ENCODE measurements at regions not wholly inside any gene's neighbourhood (a gene's known extent, or its start where the extent isn't known, plus 50 kb on each side); places are given as distances from the start of the nearest gene placed in this dataset.

DNA sequence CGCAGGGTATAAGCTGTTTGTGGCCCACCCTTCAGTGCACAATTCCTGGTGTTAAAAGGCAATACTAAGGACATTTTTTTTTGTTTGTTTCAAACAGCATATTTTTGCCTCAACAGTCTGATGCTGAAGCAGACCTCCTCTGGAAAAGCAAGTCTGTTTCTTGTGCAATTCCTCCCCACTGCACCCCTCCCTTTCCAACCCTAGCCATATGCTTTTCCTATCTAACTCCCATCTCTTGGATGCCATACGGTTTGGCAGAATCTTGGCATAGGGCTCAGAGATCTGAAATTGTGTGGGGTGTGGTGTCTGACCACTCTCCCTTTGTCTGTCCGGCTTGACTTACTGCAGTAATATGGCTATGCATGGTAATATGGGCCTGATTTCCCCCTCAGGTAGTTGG, 161.6 kb downstream of the TMEM38B start:
- Mint-ChIP-seq H3K9me3 (ENCODE audit: unreplicated experiment) (peaks cover 7% of the 10 kb centered on the region), H3K36me3 (ENCODE audit: unreplicated experiment) (no peaks in the 10 kb centered on the region), H3K27me3 (ENCODE audit: unreplicated experiment) (no peaks in the 10 kb centered on the region), H3K4me1 (ENCODE audit: unreplicated experiment) (peaks cover 53% of the 10 kb centered on the region), H3K27ac (ENCODE audit: unreplicated experiment) (no peak overlapping the region), H3K4me3 (ENCODE audit: unreplicated experiment) (no peak overlapping the region)
- TF ChIP-seq, protein P1, sequence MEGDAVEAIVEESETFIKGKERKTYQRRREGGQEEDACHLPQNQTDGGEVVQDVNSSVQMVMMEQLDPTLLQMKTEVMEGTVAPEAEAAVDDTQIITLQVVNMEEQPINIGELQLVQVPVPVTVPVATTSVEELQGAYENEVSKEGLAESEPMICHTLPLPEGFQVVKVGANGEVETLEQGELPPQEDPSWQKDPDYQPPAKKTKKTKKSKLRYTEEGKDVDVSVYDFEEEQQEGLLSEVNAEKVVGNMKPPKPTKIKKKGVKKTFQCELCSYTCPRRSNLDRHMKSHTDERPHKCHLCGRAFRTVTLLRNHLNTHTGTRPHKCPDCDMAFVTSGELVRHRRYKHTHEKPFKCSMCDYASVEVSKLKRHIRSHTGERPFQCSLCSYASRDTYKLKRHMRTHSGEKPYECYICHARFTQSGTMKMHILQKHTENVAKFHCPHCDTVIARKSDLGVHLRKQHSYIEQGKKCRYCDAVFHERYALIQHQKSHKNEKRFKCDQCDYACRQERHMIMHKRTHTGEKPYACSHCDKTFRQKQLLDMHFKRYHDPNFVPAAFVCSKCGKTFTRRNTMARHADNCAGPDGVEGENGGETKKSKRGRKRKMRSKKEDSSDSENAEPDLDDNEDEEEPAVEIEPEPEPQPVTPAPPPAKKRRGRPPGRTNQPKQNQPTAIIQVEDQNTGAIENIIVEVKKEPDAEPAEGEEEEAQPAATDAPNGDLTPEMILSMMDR (IDR thresholded peaks at IDR 0.05) = no peak
- no peak for DNase-seq (ENCODE audit: extremely low spot score, unreplicated experiment)

DNA sequence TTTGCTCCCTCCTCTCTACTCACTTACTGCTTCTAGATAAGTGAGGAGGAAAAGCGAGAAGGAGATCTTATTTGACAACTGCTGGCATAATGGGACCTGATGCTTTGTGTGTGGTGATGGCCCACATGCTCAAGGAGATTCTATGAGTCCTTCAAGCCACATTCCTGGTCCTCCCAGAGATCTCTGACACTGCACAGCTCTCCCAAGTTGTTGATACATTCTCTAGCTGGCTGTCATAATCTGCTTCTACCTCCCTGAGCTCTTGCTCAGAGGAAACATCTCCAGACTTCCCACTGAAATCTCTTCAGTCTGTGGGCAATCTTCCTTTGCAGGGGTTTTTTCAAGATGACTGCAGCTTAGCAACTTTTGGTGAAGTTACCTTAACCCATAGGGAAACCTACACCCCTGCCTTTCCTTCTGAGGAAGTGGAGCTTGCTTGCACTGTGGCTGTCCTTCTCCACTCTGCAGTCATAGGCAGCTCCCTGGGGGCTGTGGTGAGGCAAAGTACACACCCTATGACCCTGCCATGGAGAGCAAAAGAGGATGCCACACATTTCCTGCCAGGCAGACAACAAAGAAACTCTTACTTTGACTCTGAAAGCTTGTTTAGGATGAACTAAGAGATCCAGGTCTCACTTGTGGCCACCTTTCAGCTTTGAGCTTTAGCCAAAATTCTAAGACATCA, 163.8 kb downstream of the TMEM38B start:
- TF ChIP-seq, protein P1 (IDR thresholded peaks at IDR 0.05) = no peak

DNA sequence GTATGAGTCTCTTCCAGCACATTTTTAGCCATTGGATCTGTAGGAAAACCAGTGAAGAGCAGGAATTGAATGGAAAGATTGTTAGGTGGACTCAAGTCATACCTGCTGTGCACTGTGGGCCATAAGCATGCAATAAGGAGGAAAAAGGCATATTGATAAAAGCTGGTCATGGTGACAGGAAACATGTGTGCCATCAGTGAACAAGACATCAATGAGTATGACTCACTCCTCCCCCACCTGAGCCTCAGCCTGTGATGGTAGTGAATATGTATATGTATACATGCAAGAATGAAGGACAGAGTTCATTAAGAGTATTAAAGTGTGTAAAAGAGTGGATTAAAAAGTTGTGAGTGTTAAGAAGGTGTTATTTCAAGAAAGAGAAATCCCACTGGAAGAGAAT, 164.5 kb downstream of the TMEM38B start:
- DNase-seq (ENCODE audit: extremely low spot score, unreplicated experiment) = no peak
- TF ChIP-seq, protein P1 (IDR thresholded peaks at IDR 0.05) = no peak
- Mint-ChIP-seq H3K27me3 (ENCODE audit: unreplicated experiment) (peaks cover 9% of the 10 kb centered on the region), H3K36me3 (ENCODE audit: unreplicated experiment) (no peaks in the 10 kb centered on the region), H3K27ac (ENCODE audit: unreplicated experiment) (no peak overlapping the region), H3K9me3 (ENCODE audit: unreplicated experiment) (peaks cover 11% of the 10 kb centered on the region), H3K4me3 (ENCODE audit: unreplicated experiment) (peak overlapping the region; percentile 50), H3K4me1 (ENCODE audit: unreplicated experiment) (peaks cover 48% of the 10 kb centered on the region)

More for the DNA sequence above, 163.8 kb downstream of the TMEM38B start:
- H3K9me3 Mint-ChIP-seq (ENCODE audit: unreplicated experiment) = peaks cover 15% of the 10 kb centered on the region
- no peaks in the 10 kb centered on the region for H3K36me3 Mint-ChIP-seq (ENCODE audit: unreplicated experiment)
- peaks cover 53% of the 10 kb centered on the region for H3K4me1 Mint-ChIP-seq (ENCODE audit: unreplicated experiment)
- H3K27ac Mint-ChIP-seq (ENCODE audit: unreplicated experiment) = no peak overlapping the region
- H3K4me3 Mint-ChIP-seq (ENCODE audit: unreplicated experiment) = no peak overlapping the region
- DNase-seq (ENCODE audit: extremely low spot score, unreplicated experiment) = no peak
- H3K27me3 Mint-ChIP-seq (ENCODE audit: unreplicated experiment) = peaks cover 9% of the 10 kb centered on the region

DNA sequence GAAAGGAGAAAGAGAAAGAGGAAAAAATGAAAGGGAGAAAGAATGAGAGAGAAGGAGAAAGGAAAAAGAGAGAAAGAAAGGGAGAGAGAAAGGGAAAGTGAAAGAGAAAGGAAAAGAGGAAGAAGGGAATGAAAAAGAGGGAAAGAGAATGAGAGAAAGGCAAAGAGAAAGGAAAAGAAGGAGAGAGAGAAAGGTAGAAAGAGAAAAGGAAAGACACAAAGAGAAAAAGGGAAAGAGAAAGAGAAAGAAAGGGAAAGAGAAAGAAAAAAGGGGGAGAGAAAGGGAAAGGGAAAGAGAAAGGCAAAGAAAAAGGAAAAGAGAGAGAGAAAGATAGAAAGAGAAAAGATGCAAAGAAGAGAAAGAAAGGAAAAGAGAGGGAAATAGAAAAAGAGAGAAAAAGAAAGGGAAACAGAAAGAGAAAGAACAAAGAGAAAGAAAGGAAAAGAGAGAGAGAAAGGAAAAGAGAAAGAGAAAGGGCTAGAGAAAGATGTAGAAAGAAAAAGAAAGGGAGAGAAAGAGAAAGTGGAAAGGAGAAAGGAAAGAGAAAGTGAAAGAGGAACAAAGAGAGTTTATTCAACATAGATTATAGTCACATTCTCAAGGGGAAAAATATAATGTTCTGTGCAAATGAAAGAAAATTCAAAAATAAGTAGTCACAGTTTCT, 165.2 kb downstream of the TMEM38B start:
- Mint-ChIP-seq H3K4me3 (ENCODE audit: unreplicated experiment) (peak overlapping the region; percentile 50), H3K36me3 (ENCODE audit: unreplicated experiment) (no peaks in the 10 kb centered on the region), H3K9me3 (ENCODE audit: unreplicated experiment) (peaks cover 11% of the 10 kb centered on the region), H3K27ac (ENCODE audit: unreplicated experiment) (peak overlapping the region; percentile 45), H3K4me1 (ENCODE audit: unreplicated experiment) (peaks cover 41% of the 10 kb centered on the region), H3K27me3 (ENCODE audit: unreplicated experiment) (peaks cover 9% of the 10 kb centered on the region)
- DNase-seq (ENCODE audit: extremely low spot score, unreplicated experiment) = no peak
- TF ChIP-seq, protein P1 (IDR thresholded peaks at IDR 0.05) = no peak

DNA sequence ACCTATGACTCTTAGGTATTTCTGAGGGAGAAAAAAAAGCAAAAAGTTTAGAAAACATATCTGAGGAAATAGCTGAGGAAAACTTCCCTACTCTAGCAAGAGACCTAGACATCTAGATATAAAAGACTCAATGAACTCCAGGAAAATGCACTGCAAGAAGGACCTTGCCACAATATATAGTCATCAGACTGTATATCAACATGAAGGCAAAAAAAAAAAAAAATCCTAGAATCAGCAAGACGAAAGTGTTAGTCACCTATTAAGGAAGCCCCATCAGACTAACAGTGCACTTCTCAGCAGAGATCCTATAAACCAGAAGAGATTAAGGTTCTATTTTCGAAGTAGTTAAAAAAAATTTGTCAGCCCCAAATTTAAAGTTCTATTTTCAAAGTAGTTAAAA, 166.2 kb downstream of the TMEM38B start:
- Mint-ChIP-seq H3K4me3 (ENCODE audit: unreplicated experiment) (no peak overlapping the region), H3K27me3 (ENCODE audit: unreplicated experiment) (peaks cover 9% of the 10 kb centered on the region), H3K9me3 (ENCODE audit: unreplicated experiment) (peaks cover 11% of the 10 kb centered on the region), H3K36me3 (ENCODE audit: unreplicated experiment) (no peaks in the 10 kb centered on the region), H3K27ac (ENCODE audit: unreplicated experiment) (no peak overlapping the region), H3K4me1 (ENCODE audit: unreplicated experiment) (peaks cover 31% of the 10 kb centered on the region)
- TF ChIP-seq, protein P1 (IDR thresholded peaks at IDR 0.05) = no peak
- no peak for DNase-seq (ENCODE audit: extremely low spot score, unreplicated experiment)

Data from osteocyte (in vitro differentiated cells).